HCT116 (cell line): ENCODE measurements at regions not wholly inside any gene's neighbourhood (a gene's known extent, or its start where the extent isn't known, plus 50 kb on each side); places are given as distances from the start of the nearest gene placed in this dataset.
A peak's percentile ranks its signal among the peaks of the same experiment; 100 is the strongest.

Source experiments
- ATAC-seq: fragments of 200-7000 bp; cut with Tn5 transposase; 2 replicates; pipeline ENCODE4 v1.9.1; 2020; ENCODE audit warnings: mild to moderate bottlenecking, moderate library complexity
- BruUV-seq: library from RNA; stranded (reverse); fragments of 400-500 nt; replicated peaks from 2 replicates; lab custom pipeline; 2021; lab: Mats Ljungman, UMichigan
- CTCF ChIA-PET: fragments of 300-600 bp; sonication (Branson Sonifier 250); formaldehyde crosslinking; loops from one replicate; lab custom pipeline; 2021; ENCODE audit warnings: antibody characterized with exemption; lab: Charles Lee
- POLR2A ChIA-PET: fragments of 300-600, 350-600 bp; sonication (Branson Sonifier 250); formaldehyde crosslinking; loops from one replicate; lab custom pipeline; 2021; ENCODE audit warnings: antibody characterized with exemption; lab: Charles Lee
- RAD21 ChIA-PET, 2 experiments: fragments of 300-600 bp; sonication (Branson Sonifier 250); formaldehyde crosslinking; loops; one replicate each; lab custom pipeline; 2023; ENCODE audit warnings: low total read pairs in 2 of 2; ENCODE audit not compliant: uncharacterized antibody in 2 of 2, unreplicated experiment in 2 of 2, low non-redundant PET in 1 of 2; lab: Charles Lee
- DNase-seq: peaks from one replicate; pipeline ENCODE4 v3.0.0-alpha.2; 2010; ENCODE audit warnings: low read depth, low spot score
- H2AFZ ChIP-seq: fragments of 200-600 bp; shearing (Covaris generic), sonication (generic); 2 replicates; pipeline ENCODE4 v1.6.1; 2017; ENCODE audit warnings: low read depth, mixed run types, mixed read lengths, antibody characterized with exemption, low read length; ENCODE audit not compliant: poor library complexity, severe bottlenecking
- H3K27ac ChIP-seq: 2 replicates; pipeline ENCODE4 v1.5.1; 2012; ENCODE audit warnings: low read depth, low read length
- H3K27me3 ChIP-seq: fragments of 200-600 bp; sonication (generic); 2 replicates; pipeline ENCODE4 v1.6.1; 2016; ENCODE audit warnings: mixed run types, low read length, mixed read lengths; ENCODE audit not compliant: insufficient read depth
- H3K36me3 ChIP-seq, 2 experiments: fragments of 200-500 bp in 1 of 2; fragments of 200-600 bp in 1 of 2; sonication (Bioruptor generic) in 1 of 2; sonication (generic) in 1 of 2; 2 replicates each; pipeline versions ENCODE4 v1.5.1 to v1.6.1; 2014 to 2016; ENCODE audit warnings: low read length in 2 of 2, inconsistent platforms in 1 of 2, mixed read lengths in 1 of 2, mixed run types in 1 of 2; ENCODE audit not compliant: insufficient read depth in 2 of 2, control insufficient read depth in 1 of 2
- H3K4me1 ChIP-seq, 2 experiments: fragments of 200-600 bp in 1 of 2; sonication (generic) in 1 of 2; 2 replicates each; pipeline versions ENCODE4 v1.5.1 to v1.6.1; 2012 to 2017; ENCODE audit warnings: low read length in 2 of 2, inconsistent platforms in 1 of 2, mild to moderate bottlenecking in 1 of 2, mixed read lengths in 1 of 2, mixed run types in 1 of 2, moderate library complexity in 1 of 2; ENCODE audit not compliant: insufficient read depth in 2 of 2, control insufficient read depth in 1 of 2
- H3K4me2 ChIP-seq: fragments of 200-600 bp; sonication (generic); 2 replicates; pipeline ENCODE4 v1.6.1; 2017; ENCODE audit warnings: mixed run types, low read length, mixed read lengths
- H3K4me3 ChIP-seq, 2 experiments: fragments of 200-600 bp in 1 of 2; sonication (generic) in 1 of 2; replicated peaks in 1 of 2; 2 replicates each; pipeline ENCODE4 v1.5.1; 2011 to 2016; ENCODE audit warnings: low read length in 2 of 2, control low read depth in 1 of 2, low read depth in 1 of 2, mild to moderate bottlenecking in 1 of 2, mixed read lengths in 1 of 2, mixed run types in 1 of 2
- H3K79me2 ChIP-seq: fragments of 200-600 bp; sonication (generic); 2 replicates; pipeline ENCODE4 v1.6.1; 2017; ENCODE audit warnings: mild to moderate bottlenecking, mixed run types, low read length, moderate library complexity, mixed read lengths; ENCODE audit not compliant: insufficient read depth
- H3K9ac ChIP-seq: fragments of 200-600 bp; sonication (generic); 2 replicates; pipeline ENCODE4 v1.6.1; 2016; ENCODE audit warnings: low read length, mixed read lengths
- H3K9me2 ChIP-seq: fragments of 200-600 bp; sonication (generic), shearing (Covaris generic); 2 replicates; pipeline ENCODE4 v1.6.1; 2017; ENCODE audit warnings: mixed run types, mild to moderate bottlenecking, moderate library complexity; ENCODE audit not compliant: insufficient read depth
- H3K9me3 ChIP-seq, 2 experiments: fragments of 200-500 bp in 1 of 2; fragments of 200-600 bp in 1 of 2; sonication (Bioruptor generic) in 1 of 2; sonication (generic) in 1 of 2; 2 replicates each; pipeline ENCODE4 v1.6.1; 2014 to 2017; ENCODE audit warnings: low read length in 2 of 2, mixed read lengths in 2 of 2, inconsistent platforms in 1 of 2, low read depth in 1 of 2, mild to moderate bottlenecking in 1 of 2, mixed run types in 1 of 2, moderate library complexity in 1 of 2; ENCODE audit not compliant: control insufficient read depth in 1 of 2, insufficient read depth in 1 of 2
- H4K20me1 ChIP-seq: fragments of 200-600 bp; sonication (generic), shearing (Covaris generic); 2 replicates; pipeline ENCODE4 v1.6.1; 2017; ENCODE audit warnings: mixed run types, mild to moderate bottlenecking, moderate library complexity; ENCODE audit not compliant: insufficient read depth
- CBX3 ChIP-seq: IDR thresholded peaks from 2 replicates; pipeline ENCODE4 v1.6.1; 2012; ENCODE audit warnings: low read depth
- CEBPB ChIP-seq: IDR thresholded peaks from 2 replicates; pipeline ENCODE4 v1.6.1; 2012; ENCODE audit warnings: low read depth
- ELF1 ChIP-seq: IDR thresholded peaks from 2 replicates; pipeline ENCODE4 v1.6.1; 2012; ENCODE audit warnings: low read depth, borderline replicate concordance
- EZH2phosphoT487 ChIP-seq: fragments of 200-600 bp; IDR thresholded peaks from 2 replicates; pipeline ENCODE4 v1.6.1; 2018; ENCODE audit warnings: antibody characterized with exemption, borderline replicate concordance
- FOSL1 ChIP-seq: IDR thresholded peaks from 2 replicates; pipeline ENCODE4 v1.6.1; 2012; ENCODE audit warnings: low read depth
- JUND ChIP-seq: IDR thresholded peaks from 2 replicates; pipeline ENCODE4 v1.6.1; 2012
- SIN3A ChIP-seq: IDR thresholded peaks from 2 replicates; pipeline ENCODE4 v1.6.1; 2012; ENCODE audit warnings: low read depth
- SP1 ChIP-seq: IDR thresholded peaks from 2 replicates; pipeline ENCODE4 v1.6.1; 2012; ENCODE audit warnings: low read depth
- TCF7L2 ChIP-seq: IDR thresholded peaks from 2 replicates; pipeline ENCODE4 v1.7.0; 2011; ENCODE audit warnings: borderline replicate concordance, inconsistent platforms; ENCODE audit not compliant: insufficient read depth, insufficient read length; ENCODE audit errors: extremely low read depth
- YY1 ChIP-seq: IDR thresholded peaks from 2 replicates; pipeline ENCODE4 v1.6.1; 2011; ENCODE audit warnings: low read length, low read depth, moderate library complexity, mild to moderate bottlenecking; ENCODE audit not compliant: insufficient replicate concordance; ENCODE audit errors: extremely low read depth
- intact Hi-C: fragments of 100-400 bp; cut with micrococcal nuclease; formaldehyde crosslinking; loops from 2 replicates; pipeline ENCODE4 v1.10.0; 2022
- TF ChIP-seq, protein P1 (sequence below), 3 experiments: fragments of 200-600 bp in 1 of 3; sonication (generic) in 1 of 3; IDR thresholded peaks in 2 of 3; conservative IDR thresholded peaks in 1 of 3; 2 replicates each; pipeline ENCODE4 v1.5.1; 2012 to 2017; ENCODE audit warnings: low read depth in 2 of 3, low read length in 2 of 3, antibody characterized with exemption in 1 of 3, borderline replicate concordance in 1 of 3, control low read depth in 1 of 3, mild to moderate bottlenecking in 1 of 3, mixed read lengths in 1 of 3, mixed run types in 1 of 3, moderate library complexity in 1 of 3; ENCODE audit not compliant: insufficient read depth in 1 of 3

DNA sequence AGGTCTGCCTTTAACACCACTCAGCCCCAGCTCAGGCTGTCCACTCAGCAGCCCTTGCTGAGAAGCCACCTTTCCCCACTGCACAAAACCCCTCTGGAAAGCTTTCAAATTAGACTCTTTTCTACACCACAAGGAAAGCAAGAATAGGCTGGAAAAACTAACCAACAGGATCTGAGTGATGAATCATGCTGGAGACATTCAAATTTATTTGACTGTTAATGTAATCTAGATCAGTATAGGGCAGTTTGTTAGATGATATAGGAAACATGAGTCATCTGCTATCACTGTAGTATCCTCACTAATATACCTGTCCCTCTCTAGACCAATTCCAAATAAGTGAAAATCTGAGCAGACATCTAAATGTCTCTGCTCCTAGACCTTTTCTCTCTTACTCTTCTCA lies 127.8 kb upstream of the PAM start:
- ChIA-PET CTCF (no interaction called here), RAD21 (no interaction called here), POLR2A (no interaction called here)
- no TSS peak for BruUV-seq
- H3K4me3 ChIP-seq, result no peak overlapping the region
- DNase-seq (no peak), ATAC-seq (peak; percentile 74)
- H2AFZ ChIP-seq, result no peak overlapping the region
- H3K9ac ChIP-seq, result no peak overlapping the region
- intact Hi-C loops, result no loop called here
- peak overlapping the region; percentile 40 for H3K4me2 ChIP-seq
- no peaks in the 10 kb centered on the region for H3K36me3 ChIP-seq
- H3K9me3 ChIP-seq, result no peaks in the 10 kb centered on the region
- H4K20me1 ChIP-seq, result no peaks in the 10 kb centered on the region
- H3K27me3 ChIP-seq, result no peaks in the 10 kb centered on the region
- H3K4me1 ChIP-seq, result peaks cover 20 to 31% of the 10 kb centered on the region in 2 experiments
- H3K27ac ChIP-seq, result peak overlapping the region; percentile 58; the same call in 1 of the 2 replicates
- no peaks in the 10 kb centered on the region for H3K79me2 ChIP-seq
- H3K9me2 ChIP-seq, result no peaks in the 10 kb centered on the region
- 0 out of 2 replicates have a peak, but pooled peaks have one; percentile 10 for TF ChIP-seq CEBPB
- TF ChIP-seq JUND, result peak; percentile 70
- peak; percentile 56 for TF ChIP-seq FOSL1
- TF ChIP-seq CBX3, result no peak
- TF ChIP-seq, protein P1, sequence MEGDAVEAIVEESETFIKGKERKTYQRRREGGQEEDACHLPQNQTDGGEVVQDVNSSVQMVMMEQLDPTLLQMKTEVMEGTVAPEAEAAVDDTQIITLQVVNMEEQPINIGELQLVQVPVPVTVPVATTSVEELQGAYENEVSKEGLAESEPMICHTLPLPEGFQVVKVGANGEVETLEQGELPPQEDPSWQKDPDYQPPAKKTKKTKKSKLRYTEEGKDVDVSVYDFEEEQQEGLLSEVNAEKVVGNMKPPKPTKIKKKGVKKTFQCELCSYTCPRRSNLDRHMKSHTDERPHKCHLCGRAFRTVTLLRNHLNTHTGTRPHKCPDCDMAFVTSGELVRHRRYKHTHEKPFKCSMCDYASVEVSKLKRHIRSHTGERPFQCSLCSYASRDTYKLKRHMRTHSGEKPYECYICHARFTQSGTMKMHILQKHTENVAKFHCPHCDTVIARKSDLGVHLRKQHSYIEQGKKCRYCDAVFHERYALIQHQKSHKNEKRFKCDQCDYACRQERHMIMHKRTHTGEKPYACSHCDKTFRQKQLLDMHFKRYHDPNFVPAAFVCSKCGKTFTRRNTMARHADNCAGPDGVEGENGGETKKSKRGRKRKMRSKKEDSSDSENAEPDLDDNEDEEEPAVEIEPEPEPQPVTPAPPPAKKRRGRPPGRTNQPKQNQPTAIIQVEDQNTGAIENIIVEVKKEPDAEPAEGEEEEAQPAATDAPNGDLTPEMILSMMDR (IDR thresholded peaks at IDR 0.05 in 2 of 3, conservative IDR thresholded peaks at IDR 0.05 in 1 of 3; ENCODE audit: borderline replicate concordance in 1 of 3, insufficient read depth in 1 of 3, low read depth in 2 of 3, low read length in 2 of 3), result no peak
- no peak for TF ChIP-seq SIN3A
- no peak for TF ChIP-seq ELF1
- TF ChIP-seq EZH2phosphoT487, result no peak
- TF ChIP-seq TCF7L2, result no peak
- TF ChIP-seq SP1, result peak; percentile 49
- TF ChIP-seq YY1, result no peak
